Thyroid gland (tissue), 4 donors: ENCODE measurements at regions not wholly inside any gene's neighbourhood (a gene's known extent, or its start where the extent isn't known, plus 50 kb on each side); places are given as distances from the start of the nearest gene placed in this dataset.

Experiments used
- CTCF ChIP-seq, 6 experiments: fragments of 200-600 bp in 3 of 6; fragments of 450-650 bp in 3 of 6; sonication (generic) in 3 of 6; IDR thresholded peaks; one replicate each; pipeline ENCODE4 v1.5.1; 2016 to 2019; ENCODE audit warnings: antibody characterized with exemption in 6 of 6, mild to moderate bottlenecking in 2 of 6, inconsistent platforms in 1 of 6, moderate library complexity in 1 of 6
- POLR2A ChIP-seq, 2 donors: fragments of 450-650 bp; IDR thresholded peaks; one replicate each; pipeline ENCODE4 v1.6.1; 2017; ENCODE audit warnings: antibody characterized with exemption in 2 of 2, mild to moderate bottlenecking in 2 of 2, moderate library complexity in 1 of 2

GRCh38 chr22:48660790-48661740 lies 1166.6 kb downstream of the BRD1 start:
- no peak for TF ChIP-seq POLR2A (IDR thresholded peaks at IDR 0.05)
- TF ChIP-seq CTCF (IDR thresholded peaks at IDR 0.05) = no peak
